Right lung (tissue), 2 donors: ENCODE measurements at regions not wholly inside any gene's neighbourhood (a gene's known extent, or its start where the extent isn't known, plus 50 kb on each side); places are given as distances from the start of the nearest gene placed in this dataset.
"Not testable (repeated sequence)": the region's sequence is repeated elsewhere in the genome, so short reads cannot be mapped to it uniquely, and the experiment has no call there.

Experiments used
- DNase-seq, 2 donors: peaks; one replicate each; pipeline ENCODE4 v3.0.0-alpha.2; 2013

- no peak for DNase-seq
Measured at GRCh38 chr15:26075770-26076169, 212.6 kb upstream of the ATP10A start.

DNA sequence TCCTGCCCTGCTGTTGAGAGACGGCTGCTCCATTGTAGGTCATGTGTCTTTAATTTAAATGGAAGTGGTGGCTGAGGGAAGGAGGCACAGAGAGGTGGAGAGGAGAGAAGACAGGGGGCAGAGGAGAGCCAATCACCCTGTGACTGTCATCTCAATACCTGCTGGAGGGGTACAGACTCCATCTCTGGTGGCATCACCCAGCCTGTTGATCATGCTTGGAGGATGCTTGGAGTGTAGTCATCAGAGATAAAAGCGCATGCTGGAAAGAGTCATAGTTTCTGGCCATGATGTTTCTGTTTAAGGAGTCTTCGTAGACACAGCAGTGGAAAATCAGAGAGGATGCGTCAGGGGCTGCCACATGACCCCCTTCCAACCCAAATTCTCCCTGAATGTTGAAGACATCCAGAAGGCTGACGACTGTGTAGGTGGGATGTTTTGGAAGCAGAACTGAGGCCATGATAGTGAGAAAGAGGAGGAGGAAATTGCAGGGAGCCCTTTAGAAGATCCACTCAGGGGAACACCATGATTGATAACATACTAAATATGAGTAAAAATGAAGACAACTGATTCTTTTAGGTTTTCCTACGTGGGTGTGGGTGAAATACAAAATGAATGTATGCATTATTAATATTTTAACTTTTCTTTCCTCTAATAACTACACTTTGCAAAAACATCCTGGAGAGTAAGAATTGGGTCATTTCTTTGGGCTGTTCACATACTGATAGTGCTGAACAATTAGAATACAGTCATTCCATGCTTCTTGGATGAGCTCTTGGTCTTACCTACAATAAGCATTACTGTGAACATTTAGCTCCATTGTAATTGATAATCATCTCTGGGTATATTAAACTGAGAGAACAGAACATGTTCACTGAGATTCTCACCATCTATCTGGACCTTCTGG, 210.6 kb upstream of the ATP10A start:
- no peak for DNase-seq

GRCh38 chr15:26070095-26070532, 207.0 kb upstream of the ATP10A start:
- DNase-seq, result no peak

- no peak for DNase-seq
Measured at GRCh38 chr15:26069231-26069641, 206.1 kb upstream of the ATP10A start.

DNA sequence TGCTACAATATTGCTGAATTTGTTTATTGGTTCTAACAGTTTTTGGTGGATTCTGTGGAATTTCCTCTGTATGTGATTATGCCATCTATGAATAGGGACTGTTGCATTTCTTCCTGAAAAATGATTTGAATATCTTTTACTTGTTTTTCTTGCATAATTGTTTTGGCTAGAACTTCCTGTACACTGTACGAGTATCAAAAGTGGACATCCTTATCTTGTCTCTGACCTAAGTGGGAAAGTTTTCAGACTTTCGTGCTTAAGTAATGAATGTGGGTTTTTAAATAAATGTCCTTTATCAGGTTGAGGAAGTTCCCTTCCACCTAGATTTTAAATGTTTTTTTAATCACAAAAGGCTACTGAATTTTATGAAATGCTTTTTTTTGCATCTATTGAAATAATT, 203.8 kb upstream of the ATP10A start:
- DNase-seq, result no peak

DNA sequence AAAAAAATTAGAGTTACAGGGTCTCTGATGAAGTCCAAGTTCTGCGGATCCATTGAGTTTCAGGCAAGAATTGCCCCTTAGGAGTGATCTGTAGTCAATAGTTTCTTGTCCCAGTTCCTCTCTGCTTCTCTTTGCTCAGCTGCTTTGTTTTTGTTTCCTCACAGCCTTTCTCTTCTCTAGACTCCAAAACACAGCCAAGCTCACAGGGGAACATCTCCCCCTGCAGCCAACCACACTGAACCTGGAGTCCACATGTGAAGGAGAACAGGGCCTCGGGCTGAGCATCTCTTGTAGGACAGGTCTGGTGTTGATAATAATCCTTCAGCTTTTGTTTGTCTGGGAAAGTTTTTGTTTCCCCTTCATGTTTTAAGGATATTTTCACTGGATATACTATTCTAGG, 202.6 kb upstream of the ATP10A start:
- no peak for DNase-seq

DNA sequence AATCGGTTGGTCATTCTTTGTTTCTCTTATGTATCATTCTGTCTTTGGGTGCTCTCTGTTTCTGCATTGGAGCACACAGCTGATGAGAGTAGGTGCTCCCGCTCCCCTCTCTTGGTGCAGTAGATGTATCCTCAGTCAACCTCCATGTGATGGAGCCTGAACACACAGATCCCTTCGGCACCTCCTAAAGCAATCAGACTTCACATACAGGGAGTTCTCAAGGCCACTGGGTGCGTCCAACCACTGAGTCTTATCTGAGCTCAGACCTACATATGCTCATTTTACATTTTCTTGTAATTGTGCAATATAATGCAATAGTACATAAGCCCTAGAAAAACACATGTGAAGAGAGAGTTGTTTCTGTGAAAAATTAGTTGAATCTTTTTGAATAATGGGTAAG, 198.1 kb upstream of the ATP10A start:
- DNase-seq, result no peak

DNA sequence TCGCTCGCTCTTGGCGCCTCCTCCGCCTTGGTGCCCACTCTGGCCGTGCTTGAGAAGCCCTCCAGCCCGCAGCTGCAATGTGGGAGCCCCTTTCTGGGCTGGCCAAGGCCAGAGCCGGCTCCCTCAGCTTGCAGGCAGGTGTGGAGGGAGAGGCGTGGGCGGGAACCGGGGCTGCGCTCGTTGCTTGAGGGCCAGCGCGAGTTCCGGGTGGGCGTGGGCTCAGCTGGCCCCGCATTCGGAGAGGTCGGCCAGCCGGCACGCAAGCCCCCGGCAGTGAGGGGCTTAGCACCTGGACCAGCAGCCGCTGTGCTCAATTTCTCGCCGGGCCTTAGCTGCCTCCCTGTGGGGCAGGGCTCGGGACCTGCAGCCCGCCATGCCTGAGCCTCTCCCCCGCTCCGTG, 193.6 kb upstream of the ATP10A start:
- DNase-seq, result not testable (repeated sequence)

DNA sequence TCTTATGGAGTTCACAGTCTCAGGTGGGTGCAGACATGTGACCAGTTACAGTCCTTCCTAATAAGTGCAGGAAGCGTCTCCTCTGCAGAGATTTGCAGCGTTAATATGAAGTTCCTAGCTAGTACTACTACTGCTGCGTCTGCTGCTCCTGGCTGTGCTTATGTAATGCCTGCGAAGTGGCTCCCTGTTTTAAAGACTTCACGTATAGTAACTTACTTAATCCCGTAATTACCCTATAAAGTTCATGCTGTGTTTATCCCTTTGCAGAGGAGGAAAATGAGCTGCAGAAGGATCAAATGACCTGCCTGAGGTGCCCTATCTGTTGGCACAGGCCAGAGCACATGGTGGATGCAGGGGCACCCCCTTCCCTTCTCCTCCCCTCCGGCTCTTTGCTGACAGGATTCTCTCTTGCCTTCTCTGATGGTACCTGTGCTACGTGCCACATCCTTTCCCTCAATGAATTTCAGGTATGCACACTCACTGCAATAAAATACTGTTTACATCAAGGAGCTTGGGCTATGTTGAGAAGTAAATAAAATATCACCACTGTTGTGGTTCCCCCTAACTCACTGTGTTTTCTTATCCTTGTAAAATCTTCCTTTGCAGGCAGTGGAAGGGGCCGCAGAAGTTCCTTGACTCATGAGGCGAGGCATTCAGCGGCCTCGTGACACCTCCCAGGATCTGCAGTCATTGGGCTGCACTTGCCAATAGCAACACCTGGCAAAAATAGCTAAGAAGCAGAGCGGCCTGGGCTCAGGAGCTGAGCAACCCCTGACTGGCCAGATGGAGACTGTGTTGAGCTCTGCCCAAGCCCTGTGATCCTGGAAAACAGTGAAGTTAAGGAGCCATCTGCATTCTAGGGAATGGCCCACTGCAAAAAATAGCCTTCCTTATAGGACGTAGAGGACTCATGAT, 188.9 kb upstream of the ATP10A start:
- DNase-seq, result no peak

DNA sequence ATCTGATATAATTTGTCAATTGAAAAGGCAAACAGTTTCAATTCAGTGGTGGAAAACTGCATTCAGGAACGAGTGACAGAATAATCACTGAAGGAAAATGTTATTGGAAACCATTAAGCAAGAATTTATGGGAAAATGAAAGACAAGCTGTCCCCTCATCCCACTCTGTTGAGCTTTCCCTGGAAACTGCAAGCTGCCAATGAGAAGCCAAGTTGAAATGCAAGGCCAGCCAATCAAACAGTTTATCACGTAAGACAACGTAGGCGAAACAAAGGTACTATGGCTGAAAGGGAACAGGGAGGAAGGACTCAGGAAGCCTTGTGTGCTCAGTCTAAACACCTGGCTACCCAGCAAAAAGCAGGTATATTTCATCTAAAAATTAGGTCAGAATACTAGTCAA, 187.9 kb upstream of the ATP10A start:
- DNase-seq, result no peak

- no peak for DNase-seq
Measured at GRCh38 chr15:26049900-26050657, 187.0 kb upstream of the ATP10A start.

DNA sequence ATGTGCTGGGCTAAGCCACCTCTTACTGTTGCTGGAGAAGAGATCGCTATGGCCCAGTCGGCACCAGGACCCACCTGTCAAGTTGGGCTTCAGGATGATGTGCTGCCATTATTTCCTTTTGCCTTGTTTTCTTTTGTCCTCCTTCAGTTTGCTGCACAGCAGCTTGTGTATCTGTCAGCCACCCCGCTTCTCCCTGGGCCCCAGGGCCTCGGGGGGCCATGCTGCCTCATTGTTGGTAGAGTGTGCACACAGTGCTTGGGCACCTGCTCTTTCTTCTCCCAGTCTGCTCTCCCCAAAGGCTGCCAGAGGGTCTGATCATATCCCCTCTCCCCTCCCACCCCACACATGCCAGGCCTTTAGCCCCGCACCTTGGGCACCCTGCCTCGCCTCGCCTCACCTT, 185.5 kb upstream of the ATP10A start:
- DNase-seq, result no peak

GRCh38 chr15:26045516-26045915, 182.4 kb upstream of the ATP10A start:
- no peak for DNase-seq

GRCh38 chr15:26043018-26043417, 179.9 kb upstream of the ATP10A start:
- no peak for DNase-seq

GRCh38 chr15:26038693-26039092, 175.6 kb upstream of the ATP10A start:
- no peak for DNase-seq

DNA sequence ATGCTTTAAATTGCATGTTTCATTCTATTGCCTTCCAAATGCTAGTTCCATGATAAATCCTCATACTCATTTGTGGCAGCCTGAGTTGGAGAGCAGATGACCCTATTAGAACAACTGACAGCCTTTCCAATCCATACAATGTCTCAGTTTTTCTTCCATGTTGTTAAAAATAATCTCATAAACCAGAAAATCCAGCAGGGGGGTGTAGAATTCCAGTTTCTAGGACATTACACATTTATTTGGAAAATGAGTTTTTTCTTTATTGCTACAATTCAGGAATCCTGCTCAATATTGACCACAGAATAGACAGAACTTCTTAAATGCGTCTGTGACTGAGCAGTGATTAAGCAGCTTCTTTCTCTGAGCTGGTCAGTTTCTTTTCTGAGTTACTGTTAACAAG, 174.2 kb upstream of the ATP10A start:
- no peak for DNase-seq

- DNase-seq, result no peak
Measured at GRCh38 chr15:26033493-26033892, 170.4 kb upstream of the ATP10A start.

- DNase-seq, result no peak
Measured at GRCh38 chr15:26032162-26032846, 169.2 kb upstream of the ATP10A start.

GRCh38 chr15:26029586-26029985, 166.5 kb upstream of the ATP10A start:
- not testable (repeated sequence) for DNase-seq

- DNase-seq, result no peak
Measured at GRCh38 chr15:26029146-26029545, 166.0 kb upstream of the ATP10A start.

DNA sequence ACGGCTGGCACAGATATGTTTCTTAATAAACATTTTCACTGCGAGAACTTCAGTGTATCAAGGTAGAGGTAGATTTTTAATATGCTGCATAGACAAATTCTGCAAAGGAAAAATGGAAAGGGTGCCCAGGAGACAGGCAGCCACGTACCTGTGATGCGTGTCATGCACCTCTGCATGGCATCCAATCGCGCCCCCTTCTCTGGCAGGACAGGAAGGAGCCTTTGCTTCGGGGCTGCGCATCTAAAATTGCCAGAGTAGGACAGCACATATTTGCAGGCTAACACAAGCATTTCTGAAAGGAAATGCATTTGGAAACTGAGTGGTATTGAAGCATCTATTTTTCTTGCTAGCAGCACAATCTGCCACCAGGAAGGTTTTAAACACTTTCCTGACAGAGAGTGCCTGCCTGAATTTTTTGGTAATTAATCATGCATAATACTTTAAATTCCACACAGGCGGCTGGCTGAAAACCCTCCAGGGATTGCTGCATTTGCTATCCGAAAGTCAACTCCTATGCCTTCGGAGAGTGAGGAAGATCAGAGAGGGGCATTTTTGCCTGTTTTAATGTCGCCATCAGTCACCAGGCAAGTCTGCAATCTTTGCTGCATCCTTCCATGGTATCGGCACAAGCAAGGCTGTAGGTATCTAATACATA, 165.1 kb upstream of the ATP10A start:
- no peak for DNase-seq
